HG02610 (cell line): ENCODE measurements at regions not wholly inside any gene's neighbourhood (a gene's known extent, or its start where the extent isn't known, plus 50 kb on each side); places are given as distances from the start of the nearest gene placed in this dataset.
"Not testable (repeated sequence)": the region's sequence is repeated elsewhere in the genome, so short reads cannot be mapped to it uniquely, and the experiment has no call there.

Experiments used
- ATAC-seq: cut with Tn5 transposase; IDR thresholded peaks from one replicate; pipeline ENCODE4 v1.9.1; 2021; ENCODE audit warnings: mild to moderate bottlenecking, moderate library complexity; ENCODE audit not compliant: unreplicated experiment

DNA sequence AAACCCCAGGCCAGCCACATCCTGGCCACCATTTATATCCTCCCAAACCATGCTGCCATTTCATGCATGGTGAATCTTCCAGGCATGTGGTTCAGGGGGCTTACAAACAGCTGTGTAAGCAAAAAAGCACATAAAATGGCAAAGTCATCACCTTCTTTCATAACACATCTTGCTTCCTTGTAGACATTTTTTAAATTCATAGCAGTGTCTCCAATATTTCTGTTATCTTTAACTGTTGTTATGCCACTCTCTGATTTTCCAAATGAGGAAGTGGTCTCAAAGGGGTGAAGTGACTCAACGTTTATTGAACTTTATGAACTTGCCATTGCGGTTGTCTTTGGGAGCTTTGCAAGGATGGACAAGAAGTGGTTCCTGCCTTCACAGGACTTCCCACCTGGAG, 264.4 kb downstream of the MEX3B start:
- no peak for ATAC-seq

DNA sequence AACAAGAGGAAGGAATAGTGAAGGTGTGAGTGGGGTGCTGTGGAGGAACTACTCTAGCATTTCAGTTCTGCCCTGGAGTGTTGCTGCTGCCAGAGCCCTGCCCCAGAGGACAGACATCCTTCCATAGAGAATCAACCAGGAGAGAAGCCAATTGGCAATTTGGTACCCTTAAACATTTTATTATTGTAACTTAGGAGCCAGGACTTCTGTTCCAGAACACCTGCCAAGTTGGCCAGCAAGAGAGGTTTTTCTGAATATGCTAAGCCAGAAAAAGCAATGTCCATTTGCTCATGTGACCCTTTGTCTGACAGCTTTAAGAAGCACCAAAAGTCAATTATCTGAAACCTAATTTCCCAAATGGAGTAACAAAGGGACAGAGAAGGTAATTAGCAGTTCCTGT, 264.9 kb downstream of the MEX3B start:
- no peak for ATAC-seq

DNA sequence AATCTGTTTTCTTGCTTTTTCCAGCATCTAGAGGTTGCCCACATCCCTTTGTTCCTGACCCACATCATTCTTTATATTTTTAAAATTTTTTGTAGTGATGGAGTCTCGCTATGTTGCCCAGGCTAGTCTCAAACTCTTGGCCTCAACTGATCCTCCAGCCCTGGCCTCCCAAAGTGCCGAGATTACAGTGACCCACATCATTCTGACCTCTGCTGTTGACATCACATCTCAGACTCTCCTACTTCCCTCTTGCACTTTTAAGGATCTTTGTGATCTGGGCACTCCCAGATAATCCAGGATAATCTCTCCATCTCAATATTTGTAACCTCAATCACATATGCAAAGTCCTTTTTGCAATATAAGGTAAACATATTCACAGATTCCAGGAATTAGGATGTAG, 266.6 kb downstream of the MEX3B start:
- ATAC-seq, result no peak

DNA sequence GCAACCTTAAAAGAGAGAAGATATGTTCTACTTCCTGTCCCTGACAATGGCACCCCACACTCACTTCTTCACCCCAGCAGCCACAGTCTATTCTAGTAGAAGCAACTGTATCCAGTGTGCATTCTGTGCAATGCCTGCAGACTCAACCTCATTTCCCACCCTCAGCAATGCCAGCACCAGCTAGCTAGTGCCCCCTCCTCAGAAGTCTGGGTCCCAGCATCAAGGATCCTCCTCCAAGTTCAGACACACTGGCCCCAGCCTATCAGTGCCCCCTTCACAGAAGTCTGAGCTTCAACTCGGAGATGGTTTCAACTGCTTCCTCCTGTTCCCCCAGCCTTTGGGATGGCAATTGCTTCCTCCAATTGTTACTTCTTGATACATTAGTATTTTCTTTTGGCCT, 268.3 kb downstream of the MEX3B start:
- no peak for ATAC-seq

DNA sequence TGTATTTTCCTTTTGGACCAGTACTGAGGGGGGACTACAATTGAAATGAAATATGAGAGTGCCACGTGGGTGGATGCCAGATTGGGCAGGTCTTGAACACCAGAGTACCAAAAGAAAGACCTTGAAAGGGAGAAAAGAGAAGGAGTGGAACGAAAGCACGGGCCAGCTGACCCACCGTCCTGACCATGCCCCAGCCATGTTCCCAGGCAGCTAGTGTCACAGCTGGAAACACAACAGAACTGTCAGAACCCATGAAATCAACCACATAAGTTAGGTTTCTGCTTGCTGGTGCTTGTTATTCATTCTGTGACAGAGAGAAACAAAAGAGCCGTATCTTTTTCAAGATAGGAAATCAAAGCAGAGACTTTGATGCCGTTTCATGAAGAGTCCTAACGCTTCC, 268.8 kb downstream of the MEX3B start:
- ATAC-seq, result no peak

DNA sequence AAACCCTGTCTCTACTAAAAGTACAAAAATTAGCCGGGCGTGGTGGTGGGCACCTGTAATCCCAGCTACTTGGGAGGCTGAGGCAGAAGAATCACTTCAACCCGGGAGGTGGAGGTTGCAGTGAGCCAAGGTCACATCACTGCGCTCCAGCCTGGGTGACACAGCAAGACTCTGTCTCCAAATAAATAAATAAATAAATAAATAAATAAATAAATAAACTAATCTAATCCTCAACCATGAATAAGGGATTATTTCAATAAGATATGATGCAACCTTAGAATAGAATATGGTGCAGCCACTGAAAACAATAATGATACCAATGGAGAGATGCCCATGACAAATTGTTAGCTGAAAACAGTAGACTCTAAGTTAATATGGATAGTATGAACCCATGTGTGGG, 270.0 kb downstream of the MEX3B start:
- not testable (repeated sequence) for ATAC-seq

DNA sequence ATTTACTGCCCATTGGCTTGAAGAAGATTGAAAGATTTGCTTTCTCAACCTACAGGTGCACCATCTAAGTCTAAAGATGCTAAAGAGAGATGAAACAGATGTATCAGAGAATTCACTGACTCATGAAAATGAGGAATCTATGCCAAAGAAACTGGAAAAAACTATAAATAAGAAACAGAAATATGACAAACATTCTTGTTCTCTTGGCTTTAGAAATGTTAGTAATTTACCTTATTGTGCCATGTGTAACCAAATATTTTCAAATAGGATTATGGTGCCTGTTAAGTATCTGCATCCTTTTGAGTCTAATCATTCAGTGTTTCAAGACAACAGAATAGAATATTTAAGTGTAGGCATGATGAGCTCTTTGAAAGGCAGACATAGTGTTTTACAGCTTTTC, 271.5 kb downstream of the MEX3B start:
- ATAC-seq, result no peak

DNA sequence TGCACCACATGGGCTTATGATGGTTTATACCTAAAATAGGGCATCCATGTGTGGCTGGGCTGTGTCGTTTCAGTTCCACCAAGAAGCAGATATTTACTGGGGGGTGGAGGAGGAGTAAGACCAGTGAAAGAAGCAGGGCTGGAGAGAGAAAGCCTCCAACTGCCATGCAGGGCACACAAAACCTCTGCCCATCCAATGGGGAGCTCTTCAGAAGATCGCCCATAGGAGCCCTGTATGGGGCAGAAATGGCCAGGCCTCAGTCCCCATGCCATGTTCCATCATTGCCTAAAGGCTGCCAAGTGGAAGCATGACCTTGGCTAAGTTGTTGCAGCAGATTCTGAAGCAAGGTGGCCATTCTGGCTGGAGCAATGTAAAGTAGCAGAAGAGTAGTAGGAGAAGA, 277.0 kb downstream of the MEX3B start:
- ATAC-seq, result no peak

DNA sequence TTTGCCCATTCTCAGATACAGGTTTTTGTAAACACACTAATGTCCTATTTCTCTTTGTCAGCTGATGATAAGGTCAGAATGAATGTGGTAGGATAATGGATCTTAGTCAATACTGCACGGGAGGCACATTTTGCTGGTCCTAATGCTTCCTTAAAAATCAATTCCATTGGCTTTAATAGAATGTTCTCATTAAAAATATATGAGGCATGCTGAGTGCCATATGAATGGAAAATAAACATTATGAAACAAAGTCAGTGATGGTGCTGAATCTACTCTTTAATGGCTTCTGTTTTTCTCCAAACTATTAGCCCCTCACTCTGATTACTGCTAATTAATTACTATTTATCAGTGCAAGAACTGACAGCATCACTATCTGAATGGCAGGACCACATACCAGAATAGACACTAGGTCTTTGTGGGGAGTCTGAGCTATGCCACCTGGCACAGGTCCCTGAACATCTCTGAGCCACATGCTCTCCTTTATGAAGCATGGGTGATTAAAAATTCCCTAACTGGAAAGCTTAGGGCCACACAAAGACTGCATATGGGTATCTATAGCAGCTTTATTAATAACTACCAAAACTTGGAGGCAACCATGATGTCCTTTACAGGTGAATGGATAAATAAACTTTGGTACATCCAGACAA, 278.9 kb downstream of the MEX3B start:
- ATAC-seq, result no peak

DNA sequence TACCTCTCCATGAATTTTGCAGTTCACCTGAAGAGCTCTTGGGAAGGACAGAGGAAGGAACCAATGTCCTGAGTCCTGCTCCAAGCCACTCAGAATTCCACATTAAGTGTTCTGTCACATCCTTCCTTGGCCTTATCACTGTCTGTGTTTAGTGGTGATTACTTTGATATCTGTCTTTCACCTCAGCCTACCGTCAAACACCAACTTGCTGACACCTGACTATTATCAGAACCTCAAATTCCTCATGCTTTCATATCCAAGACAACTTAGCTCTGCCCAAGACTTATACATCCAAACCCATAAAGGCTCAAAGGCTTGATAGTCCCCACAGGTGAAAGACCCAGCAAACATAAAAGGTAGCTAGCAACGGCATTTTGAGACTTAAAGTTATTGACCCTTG, 280.0 kb downstream of the MEX3B start:
- ATAC-seq, result no peak

DNA sequence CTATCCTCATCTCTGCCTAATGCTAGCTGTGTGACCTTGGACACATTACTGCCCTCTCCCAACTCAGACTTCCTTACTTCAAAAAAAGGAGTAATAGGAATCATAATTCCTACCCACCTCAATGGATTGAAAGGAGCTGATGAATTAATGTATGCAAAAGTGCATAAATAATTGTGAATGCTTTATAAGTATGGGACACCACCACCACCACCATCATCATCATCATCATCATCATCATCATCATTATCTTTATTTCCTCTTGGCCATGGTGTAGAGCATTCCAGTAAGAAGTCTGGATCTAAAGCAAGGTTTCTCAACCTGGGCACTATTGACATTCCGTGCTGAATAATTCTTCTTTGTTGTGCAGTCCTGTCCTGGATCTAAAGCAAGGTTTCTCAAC, 282.5 kb downstream of the MEX3B start:
- no peak for ATAC-seq

DNA sequence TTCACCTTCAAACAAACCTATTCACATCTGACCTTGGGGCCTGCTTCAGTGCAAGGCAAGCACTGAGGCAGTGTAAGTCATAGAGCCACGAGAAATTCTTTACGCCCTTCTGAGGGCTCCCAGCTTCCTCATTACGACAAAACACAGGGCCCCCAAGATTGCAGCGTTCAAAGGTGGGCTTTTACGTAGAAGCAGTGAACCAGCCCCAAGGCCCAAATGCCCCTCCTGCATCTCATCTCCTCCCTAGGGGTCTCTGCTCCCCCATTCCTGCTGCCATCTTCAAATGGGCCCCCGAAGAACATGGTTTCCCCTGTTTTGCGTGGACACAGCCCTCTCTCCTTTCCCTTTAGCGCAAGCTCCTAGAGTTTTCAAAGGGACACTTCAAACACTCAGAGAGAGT, 285.1 kb downstream of the MEX3B start:
- no peak for ATAC-seq

DNA sequence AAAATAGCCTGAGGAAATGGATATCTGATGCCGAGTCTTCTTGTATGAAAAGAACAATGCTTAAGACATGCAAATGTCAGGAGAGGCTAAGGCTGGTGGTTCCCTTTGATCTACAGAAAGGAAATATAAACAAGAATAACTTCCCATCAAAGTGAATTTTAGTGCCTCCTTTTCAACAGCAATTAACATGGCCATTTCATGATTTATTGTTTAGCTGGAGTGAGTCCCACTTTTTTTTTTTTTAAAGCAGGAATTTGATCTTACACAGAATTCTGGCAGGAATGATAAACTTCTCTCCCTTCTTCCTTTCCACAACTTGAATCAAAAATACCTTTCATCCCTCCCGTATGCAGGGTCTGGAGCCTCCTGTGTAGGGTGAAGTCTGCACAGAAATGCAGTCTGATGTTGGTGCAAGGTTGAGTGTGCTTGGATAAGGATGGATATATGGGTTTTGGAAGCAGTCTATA, 287.0 kb downstream of the MEX3B start:
- ATAC-seq, result no peak

DNA sequence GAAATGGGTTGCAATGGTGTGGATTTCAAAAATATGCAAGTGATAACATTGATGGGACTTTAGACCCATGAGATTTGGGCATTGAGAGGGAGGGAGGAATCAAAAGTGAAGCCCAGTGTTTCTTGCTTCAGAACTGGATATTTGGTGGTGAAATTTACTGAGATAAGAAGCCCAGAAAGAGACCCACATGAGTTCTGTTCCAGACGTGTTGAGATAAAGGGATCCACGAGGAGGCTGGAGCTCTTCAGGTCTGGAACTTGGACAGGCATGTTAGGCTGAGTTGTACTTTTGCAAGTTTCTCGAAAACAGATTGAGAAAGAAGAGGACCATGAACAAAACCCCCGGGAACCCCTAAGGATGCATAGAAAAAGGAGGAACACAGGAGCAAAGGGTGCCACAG, 290.2 kb downstream of the MEX3B start:
- no peak for ATAC-seq

DNA sequence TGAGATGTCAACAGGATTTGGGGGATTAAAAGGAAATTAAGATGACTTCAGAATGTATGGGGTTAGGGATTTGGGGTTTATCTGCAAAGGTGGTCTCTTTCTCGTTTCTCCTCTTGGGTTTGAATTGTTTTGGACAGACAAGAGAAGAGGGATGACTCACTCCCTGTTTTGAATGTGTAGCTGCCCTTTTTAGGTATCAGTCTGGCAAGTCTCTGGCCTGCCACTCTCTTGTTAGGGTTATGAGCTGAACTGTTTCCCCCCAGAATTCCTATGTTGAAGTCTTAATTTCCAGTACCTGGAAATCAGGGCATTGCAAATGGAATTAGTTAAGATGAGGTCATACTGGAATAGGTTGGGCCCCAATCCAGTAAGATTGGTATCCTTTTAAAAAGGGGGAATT, 291.7 kb downstream of the MEX3B start:
- ATAC-seq, result no peak

DNA sequence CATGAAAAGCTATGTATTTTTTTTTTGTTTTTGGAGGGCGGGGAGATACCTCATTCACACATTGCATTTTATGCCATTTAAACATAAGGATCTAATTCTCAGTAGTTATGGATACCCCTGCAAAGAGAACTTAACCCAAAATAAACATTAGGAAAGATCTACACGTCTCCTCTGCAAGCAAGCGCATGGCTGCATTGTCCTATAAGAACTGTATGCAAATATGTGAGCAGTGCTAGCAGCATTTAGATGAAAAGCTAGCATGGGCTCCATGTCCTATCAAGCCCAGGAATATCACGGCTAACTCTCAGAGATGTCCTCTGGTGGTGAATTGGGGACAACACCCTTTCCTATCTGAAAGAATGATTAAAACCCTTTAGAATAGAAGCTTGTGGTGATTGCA, 292.8 kb downstream of the MEX3B start:
- no peak for ATAC-seq

DNA sequence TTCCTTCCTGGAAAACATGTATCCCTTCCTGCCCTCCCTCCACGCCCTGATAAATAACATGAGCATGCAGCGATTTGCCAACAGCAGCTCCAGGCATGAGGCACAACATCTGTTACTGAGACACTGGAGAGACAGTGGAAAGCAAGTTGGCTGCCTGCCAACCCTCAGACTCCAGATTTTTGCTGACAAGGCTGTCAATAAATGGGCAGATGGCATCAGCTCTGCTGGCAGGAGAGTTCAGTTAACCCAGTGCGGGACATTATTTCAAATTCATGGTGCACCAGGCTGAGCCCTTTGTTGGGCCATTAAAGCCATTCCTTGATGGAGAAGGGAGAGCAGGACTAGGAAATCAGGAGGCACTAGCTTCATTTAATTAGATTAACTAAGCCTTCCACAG, 293.3 kb downstream of the MEX3B start:
- no peak for ATAC-seq

DNA sequence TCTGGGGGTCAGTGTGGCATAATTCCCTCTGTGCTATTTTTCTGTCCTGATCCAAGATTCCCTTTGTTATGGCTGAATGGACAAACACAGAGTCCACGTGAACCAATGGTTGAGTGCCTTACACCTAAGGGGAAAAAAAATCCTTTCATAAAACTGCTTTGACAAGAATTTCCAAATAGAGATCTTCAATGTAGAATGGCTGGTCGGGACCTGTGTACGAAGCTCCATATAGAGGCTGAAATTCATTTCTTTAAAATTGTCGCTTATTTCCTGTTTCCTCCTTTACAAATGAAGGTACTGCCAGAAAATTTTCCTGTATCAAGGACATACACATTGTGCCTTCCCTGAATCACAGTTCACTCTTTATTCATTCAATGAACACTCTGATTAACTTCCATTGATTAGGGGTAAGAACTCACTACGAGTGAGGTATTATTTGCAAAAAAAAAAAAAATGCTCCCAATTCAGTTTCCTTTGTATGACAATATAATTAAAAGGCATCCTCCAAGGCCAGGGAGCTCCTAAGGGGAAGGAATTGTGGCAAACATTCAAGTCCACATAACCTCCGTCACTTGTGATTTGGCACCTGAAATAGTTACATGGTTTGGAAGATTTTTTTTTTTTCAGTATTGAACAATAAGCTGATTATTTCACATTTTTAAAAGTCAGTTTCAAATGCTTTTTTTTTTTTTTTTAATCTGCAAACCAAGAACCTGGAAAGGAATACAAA, 293.8 kb downstream of the MEX3B start:
- ATAC-seq, result no peak

DNA sequence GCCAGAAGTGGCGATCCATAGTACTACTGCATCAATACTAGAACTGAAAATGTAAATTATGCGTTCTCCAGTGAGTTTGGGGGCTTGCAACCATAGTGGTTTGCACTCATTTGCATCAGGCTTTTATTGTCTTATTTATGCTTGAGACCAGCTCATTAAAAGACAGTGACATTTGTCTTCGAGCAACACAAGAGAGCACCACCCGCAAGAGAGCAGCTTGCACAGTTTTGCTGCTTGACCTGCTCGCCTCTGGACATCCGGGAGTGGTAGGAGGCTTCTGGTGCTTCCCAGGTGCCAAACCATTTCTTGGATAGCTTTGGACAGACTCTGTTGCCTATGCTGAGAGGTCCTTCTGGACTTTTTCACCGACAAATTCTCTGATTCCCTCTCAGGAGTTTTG, 294.6 kb downstream of the MEX3B start:
- ATAC-seq, result no peak

DNA sequence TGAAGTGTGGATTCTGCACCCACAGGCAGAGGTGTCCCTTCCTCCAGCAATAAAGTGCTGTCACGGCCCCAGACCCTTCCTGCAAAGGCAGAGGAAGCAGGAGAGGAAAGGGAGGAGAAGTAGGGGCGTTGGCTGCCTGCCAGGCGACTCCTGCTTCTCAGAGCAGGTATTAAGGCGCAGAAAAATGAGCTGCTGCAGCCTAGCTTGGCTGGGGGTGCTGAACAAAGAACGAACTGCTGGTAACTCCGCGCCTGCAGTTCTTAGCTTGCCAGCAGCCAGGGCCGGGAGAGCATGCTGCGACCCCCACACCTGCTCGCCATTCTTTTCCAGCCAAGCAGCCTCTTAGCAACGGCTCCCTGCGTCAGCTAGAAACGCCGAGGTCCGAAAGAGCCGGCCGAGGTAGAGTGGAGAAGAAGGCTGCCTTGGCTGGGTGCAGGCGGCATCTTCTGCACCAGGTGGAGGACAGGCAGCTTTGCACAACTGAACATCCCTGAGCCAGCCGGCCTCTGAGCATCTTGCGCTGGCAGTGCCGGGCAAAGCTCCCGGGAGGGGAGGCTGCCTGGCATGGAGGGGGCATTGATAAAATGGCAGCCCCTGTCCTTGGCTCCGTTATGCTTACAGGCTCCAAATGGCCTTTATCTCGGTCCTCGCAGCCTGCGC, 296.0 kb downstream of the MEX3B start:
- ATAC-seq, result no peak

DNA sequence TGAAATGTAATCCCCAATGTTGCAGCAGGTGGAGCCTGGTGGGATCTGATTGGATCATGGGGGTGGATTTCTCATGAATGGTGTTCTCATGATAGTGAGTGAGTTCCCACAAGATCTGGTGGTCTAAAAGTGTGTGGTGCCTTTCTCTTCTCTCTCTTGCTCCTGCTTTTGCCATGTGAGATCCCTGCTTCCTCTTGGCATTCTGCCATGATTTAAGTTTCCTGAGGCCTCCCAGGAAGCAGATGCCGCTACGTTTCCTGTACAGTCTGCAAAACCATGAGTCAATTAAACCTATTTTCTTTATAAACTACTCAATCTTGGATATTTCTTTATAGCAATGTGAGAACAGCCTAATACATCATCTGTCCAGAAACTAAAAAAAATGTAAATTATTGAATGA, 298.3 kb downstream of the MEX3B start:
- no peak for ATAC-seq

DNA sequence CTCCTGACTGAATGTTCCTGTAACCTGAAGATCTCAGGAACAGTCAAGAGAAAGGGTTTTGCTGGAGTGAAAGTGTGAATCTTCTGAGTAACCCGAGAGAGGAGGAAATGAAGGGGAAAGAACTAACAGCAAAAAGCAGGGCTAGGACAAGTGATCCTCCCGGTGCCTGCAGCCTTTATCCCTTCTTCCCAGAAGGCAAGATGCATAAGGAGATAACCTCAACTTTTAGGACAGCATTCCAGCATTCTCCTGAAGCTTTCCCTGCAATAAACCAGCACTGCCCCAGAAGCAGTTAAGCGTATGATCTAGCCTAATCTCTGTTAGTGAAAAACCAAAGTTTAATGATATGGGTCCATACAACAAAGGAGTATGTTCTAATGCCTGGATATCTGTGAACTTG, 298.8 kb downstream of the MEX3B start:
- no peak for ATAC-seq
